SK-N-SH (cell line): ENCODE measurements at regions not wholly inside any gene's neighbourhood (a gene's known extent, or its start where the extent isn't known, plus 50 kb on each side); places are given as distances from the start of the nearest gene placed in this dataset.

Source experiments
- CHD2 ChIP-seq: fragments of 150-350 bp; IDR thresholded peaks from 2 replicates; pipeline ENCODE4 v1.6.1; 2018; ENCODE audit warnings: low read length; ENCODE audit not compliant: partially characterized antibody
- EP300 ChIP-seq, 2 experiments: IDR thresholded peaks; 2 replicates each; pipeline versions ENCODE4 v1.4.0 to v1.6.1; 2012; ENCODE audit warnings: borderline replicate concordance in 1 of 2, low read depth in 1 of 2, low read length in 1 of 2
- EZH2phosphoT487 ChIP-seq: fragments of 200-600 bp; sonication (generic); IDR thresholded peaks from 2 replicates; pipeline ENCODE4 v1.6.1; 2017; ENCODE audit warnings: low read depth, mixed run types, mild to moderate bottlenecking, antibody characterized with exemption, moderate library complexity, borderline replicate concordance
- GABPA ChIP-seq: IDR thresholded peaks from 2 replicates; pipeline ENCODE4 v1.4.0; 2012; ENCODE audit warnings: low read depth, mild to moderate bottlenecking
- JUND ChIP-seq: IDR thresholded peaks from 2 replicates; pipeline ENCODE4 v1.4.0; 2012
- NFIC ChIP-seq: IDR thresholded peaks from 2 replicates; pipeline ENCODE4 v1.4.0; 2012; ENCODE audit warnings: borderline replicate concordance
- POLR2AphosphoS5 ChIP-seq: IDR thresholded peaks from 2 replicates; pipeline ENCODE4 v1.6.1; 2012; ENCODE audit warnings: low read depth, low read length
- RAD21 ChIP-seq: IDR thresholded peaks from 2 replicates; pipeline ENCODE4 v1.6.1; 2012; ENCODE audit warnings: mild to moderate bottlenecking, low read length
- SIN3A ChIP-seq: IDR thresholded peaks from 2 replicates; pipeline ENCODE4 v1.6.1; 2012; ENCODE audit warnings: low read depth, mild to moderate bottlenecking, low read length, moderate library complexity, borderline replicate concordance
- TCF12 ChIP-seq: IDR thresholded peaks from 2 replicates; pipeline ENCODE4 v1.4.0; 2012
- TF ChIP-seq, protein P1 (sequence below): fragments of 200-600 bp; sonication (generic); IDR thresholded peaks from 2 replicates; pipeline ENCODE4 v1.6.1; 2017; ENCODE audit warnings: antibody characterized with exemption, mild to moderate bottlenecking, moderate library complexity
- TF ChIP-seq, protein P2 (sequence below): fragments of 150-350 bp; IDR thresholded peaks from 2 replicates; pipeline ENCODE4 v1.6.1; 2017; ENCODE audit warnings: antibody characterized with exemption, low read length, low read depth, borderline replicate concordance
- TF ChIP-seq, protein P3 (sequence below): IDR thresholded peaks from 2 replicates; pipeline ENCODE4 v1.4.0; 2012; ENCODE audit warnings: low read depth
- TF ChIP-seq, protein P4 (sequence below): IDR thresholded peaks from 2 replicates; pipeline ENCODE4 v1.4.0; 2012; ENCODE audit warnings: low read depth, borderline replicate concordance

DNA sequence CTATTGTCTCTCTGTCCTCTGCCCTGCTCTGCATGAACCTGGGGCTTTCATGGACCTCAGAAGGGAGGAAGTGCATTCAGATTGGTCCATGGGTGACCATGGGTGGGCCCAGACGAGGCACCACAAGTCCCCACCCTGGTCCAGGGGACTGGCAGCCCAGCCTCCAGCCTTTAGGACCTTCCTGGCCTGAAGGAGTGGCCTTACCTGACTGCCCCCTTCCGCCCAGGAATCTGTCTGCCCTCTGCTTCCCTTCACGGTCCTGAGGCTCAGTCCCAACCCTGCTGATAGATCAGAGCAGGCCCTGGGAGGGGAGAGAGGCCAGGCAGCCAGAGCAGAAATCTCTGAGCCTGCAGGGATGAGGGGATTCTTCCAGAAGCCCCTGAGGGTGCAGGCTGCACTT, 455.4 kb downstream of the PCDH18 start:
- TF ChIP-seq, protein P1, sequence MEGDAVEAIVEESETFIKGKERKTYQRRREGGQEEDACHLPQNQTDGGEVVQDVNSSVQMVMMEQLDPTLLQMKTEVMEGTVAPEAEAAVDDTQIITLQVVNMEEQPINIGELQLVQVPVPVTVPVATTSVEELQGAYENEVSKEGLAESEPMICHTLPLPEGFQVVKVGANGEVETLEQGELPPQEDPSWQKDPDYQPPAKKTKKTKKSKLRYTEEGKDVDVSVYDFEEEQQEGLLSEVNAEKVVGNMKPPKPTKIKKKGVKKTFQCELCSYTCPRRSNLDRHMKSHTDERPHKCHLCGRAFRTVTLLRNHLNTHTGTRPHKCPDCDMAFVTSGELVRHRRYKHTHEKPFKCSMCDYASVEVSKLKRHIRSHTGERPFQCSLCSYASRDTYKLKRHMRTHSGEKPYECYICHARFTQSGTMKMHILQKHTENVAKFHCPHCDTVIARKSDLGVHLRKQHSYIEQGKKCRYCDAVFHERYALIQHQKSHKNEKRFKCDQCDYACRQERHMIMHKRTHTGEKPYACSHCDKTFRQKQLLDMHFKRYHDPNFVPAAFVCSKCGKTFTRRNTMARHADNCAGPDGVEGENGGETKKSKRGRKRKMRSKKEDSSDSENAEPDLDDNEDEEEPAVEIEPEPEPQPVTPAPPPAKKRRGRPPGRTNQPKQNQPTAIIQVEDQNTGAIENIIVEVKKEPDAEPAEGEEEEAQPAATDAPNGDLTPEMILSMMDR = no peak
- TF ChIP-seq EP300 (IDR thresholded peaks at IDR 0.05; ENCODE audit: borderline replicate concordance in 1 of 2, low read depth in 1 of 2, low read length in 1 of 2) = no peak
- no peak for TF ChIP-seq POLR2AphosphoS5
- no peak for TF ChIP-seq EZH2phosphoT487
- TF ChIP-seq NFIC = no peak
- TF ChIP-seq, protein P2, sequence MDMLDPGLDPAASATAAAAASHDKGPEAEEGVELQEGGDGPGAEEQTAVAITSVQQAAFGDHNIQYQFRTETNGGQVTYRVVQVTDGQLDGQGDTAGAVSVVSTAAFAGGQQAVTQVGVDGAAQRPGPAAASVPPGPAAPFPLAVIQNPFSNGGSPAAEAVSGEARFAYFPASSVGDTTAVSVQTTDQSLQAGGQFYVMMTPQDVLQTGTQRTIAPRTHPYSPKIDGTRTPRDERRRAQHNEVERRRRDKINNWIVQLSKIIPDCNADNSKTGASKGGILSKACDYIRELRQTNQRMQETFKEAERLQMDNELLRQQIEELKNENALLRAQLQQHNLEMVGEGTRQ = no peak
- TF ChIP-seq, protein P3, sequence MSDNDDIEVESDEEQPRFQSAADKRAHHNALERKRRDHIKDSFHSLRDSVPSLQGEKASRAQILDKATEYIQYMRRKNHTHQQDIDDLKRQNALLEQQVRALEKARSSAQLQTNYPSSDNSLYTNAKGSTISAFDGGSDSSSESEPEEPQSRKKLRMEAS = no peak
- TF ChIP-seq, protein P4, sequence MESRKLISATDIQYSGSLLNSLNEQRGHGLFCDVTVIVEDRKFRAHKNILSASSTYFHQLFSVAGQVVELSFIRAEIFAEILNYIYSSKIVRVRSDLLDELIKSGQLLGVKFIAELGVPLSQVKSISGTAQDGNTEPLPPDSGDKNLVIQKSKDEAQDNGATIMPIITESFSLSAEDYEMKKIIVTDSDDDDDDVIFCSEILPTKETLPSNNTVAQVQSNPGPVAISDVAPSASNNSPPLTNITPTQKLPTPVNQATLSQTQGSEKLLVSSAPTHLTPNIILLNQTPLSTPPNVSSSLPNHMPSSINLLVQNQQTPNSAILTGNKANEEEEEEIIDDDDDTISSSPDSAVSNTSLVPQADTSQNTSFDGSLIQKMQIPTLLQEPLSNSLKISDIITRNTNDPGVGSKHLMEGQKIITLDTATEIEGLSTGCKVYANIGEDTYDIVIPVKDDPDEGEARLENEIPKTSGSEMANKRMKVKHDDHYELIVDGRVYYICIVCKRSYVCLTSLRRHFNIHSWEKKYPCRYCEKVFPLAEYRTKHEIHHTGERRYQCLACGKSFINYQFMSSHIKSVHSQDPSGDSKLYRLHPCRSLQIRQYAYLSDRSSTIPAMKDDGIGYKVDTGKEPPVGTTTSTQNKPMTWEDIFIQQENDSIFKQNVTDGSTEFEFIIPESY = no peak
- no peak for TF ChIP-seq JUND
- TF ChIP-seq CHD2 = no peak
- no peak for TF ChIP-seq SIN3A
- TF ChIP-seq TCF12 = no peak
- TF ChIP-seq RAD21 = no peak
- no peak for TF ChIP-seq GABPA
